HepG2 (cell line): ENCODE measurements at regions not wholly inside any gene's neighbourhood (a gene's known extent, or its start where the extent isn't known, plus 50 kb on each side); places are given as distances from the start of the nearest gene placed in this dataset.

Source experiments
- ATAC-seq: fragments of 200-7000 bp; cut with Tn5 transposase; 3 replicates; pipeline ENCODE4 v1.9.1; 2020; ENCODE audit warnings: mild to moderate bottlenecking, moderate library complexity
- BruUV-seq: library from RNA; stranded (reverse); fragments of 400-500 nt; replicated peaks from 2 replicates; lab custom pipeline; 2021; lab: Mats Ljungman, UMichigan
- CTCF ChIA-PET: fragments of 300-600 bp; formaldehyde crosslinking; extraction: SDS; loops from one replicate; lab custom pipeline; 2021; ENCODE audit warnings: low total read pairs, inconsistent platforms, low intra/inter-chr PET ratio; lab: Yijun Ruan, JAX
- POLR2A ChIA-PET: fragments of 350-600 bp; sonication (Branson Sonifier 250); formaldehyde crosslinking; loops from one replicate; lab custom pipeline; 2020; ENCODE audit warnings: antibody characterized with exemption, inconsistent platforms; lab: Yijun Ruan, JAX
- DNase-seq: peaks from one replicate; pipeline ENCODE4 v3.0.0-alpha.2; 2015; ENCODE audit warnings: low spot score
- FAIRE-seq: peaks from 3 replicates; lab custom pipeline; 2011; peaks lifted over from hg19 to GRCh38; lab: Jason Lieb, UNC
- H2AFZ ChIP-seq: one replicate; pipeline ENCODE4 v1.6.1; 2011; ENCODE audit warnings: low read length, inconsistent platforms
- H3K27ac ChIP-seq: fragments of 300-600 bp; 3 replicates; pipeline ENCODE4 v1.8.0; 2011; ENCODE audit warnings: mixed run types, mild to moderate bottlenecking, mixed read lengths, low read length, inconsistent platforms; ENCODE audit not compliant: insufficient read depth; ENCODE audit errors: extremely low read length
- H3K27me3 ChIP-seq, 2 experiments: fragments of 200-600 bp in 1 of 2; 2 replicates in 1 of 2; 3 replicates in 1 of 2; pipeline versions ENCODE4 v1.6.0 to v1.8.0; 2011; ENCODE audit warnings: low read length in 2 of 2, mild to moderate bottlenecking in 2 of 2, moderate library complexity in 2 of 2, inconsistent platforms in 1 of 2; ENCODE audit not compliant: insufficient read depth in 2 of 2, control insufficient read depth in 1 of 2
- H3K36me3 ChIP-seq, 2 experiments: fragments of 200-600 bp in 1 of 2; replicated peaks in 1 of 2; 2 replicates in 1 of 2; 3 replicates in 1 of 2; pipeline versions ENCODE4 v1.5.1 to v1.8.0; 2011; ENCODE audit warnings: low read length in 2 of 2, inconsistent platforms in 1 of 2; ENCODE audit not compliant: insufficient read depth in 2 of 2, control insufficient read depth in 1 of 2
- H3K4me1 ChIP-seq: 2 replicates; pipeline ENCODE4 v1.5.1; 2012; ENCODE audit warnings: low read length, inconsistent platforms; ENCODE audit not compliant: insufficient read depth
- H3K4me2 ChIP-seq: 2 replicates; pipeline ENCODE4 v1.6.0; 2011; ENCODE audit warnings: low read depth, low read length, inconsistent platforms
- H3K4me3 ChIP-seq, 3 experiments: fragments of 200-600 bp in 1 of 3; sonication (generic), shearing (Covaris generic) in 1 of 3; replicated peaks in 1 of 3; 2 replicates each; pipeline ENCODE4 v1.5.1; 2011 to 2016; ENCODE audit warnings: low read length in 3 of 3, inconsistent platforms in 2 of 3, low read depth in 2 of 3, mild to moderate bottlenecking in 2 of 3, control low read depth in 1 of 3, mixed read lengths in 1 of 3; ENCODE audit not compliant: insufficient read depth in 1 of 3
- H3K79me2 ChIP-seq: one replicate; pipeline ENCODE4 v1.6.1; 2011; ENCODE audit warnings: low read length, inconsistent platforms; ENCODE audit not compliant: insufficient read depth
- H3K9ac ChIP-seq: 2 replicates; pipeline ENCODE4 v1.6.0; 2011; ENCODE audit warnings: mild to moderate bottlenecking, low read depth, low read length, inconsistent platforms; ENCODE audit not compliant: insufficient read depth
- H3K9me3 ChIP-seq: 2 replicates; pipeline ENCODE4 v1.5.1; 2012; ENCODE audit warnings: mild to moderate bottlenecking, low read length
- H4K20me1 ChIP-seq: 2 replicates; pipeline ENCODE4 v1.6.0; 2011; ENCODE audit warnings: inconsistent platforms, mild to moderate bottlenecking, low read length, moderate library complexity; ENCODE audit not compliant: insufficient read depth
- CREB1 ChIP-seq, 2 experiments: fragments of 450-650 bp in 1 of 2; IDR thresholded peaks; 2 replicates each; pipeline ENCODE4 v1.6.1; 2016 to 2017; ENCODE audit warnings: control low read depth in 1 of 2, mild to moderate bottlenecking in 1 of 2, missing compliant biosample characterization in 1 of 2, missing genetic modification characterization in 1 of 2
- MAFF ChIP-seq: IDR thresholded peaks from 2 replicates; pipeline ENCODE4 v1.6.1; 2011; ENCODE audit warnings: low read depth, low read length, improper control_type of control experiment
- MAFG ChIP-seq: sonication (generic); formaldehyde crosslinking; IDR thresholded peaks from 2 replicates; pipeline ENCODE4 v1.5.1; 2020; ENCODE audit warnings: mild to moderate bottlenecking, missing genetic modification reagents
- MAFK ChIP-seq, 2 experiments: IDR thresholded peaks in 1 of 2; conservative IDR thresholded peaks in 1 of 2; 2 replicates each; pipeline ENCODE4 v1.6.1; 2011; ENCODE audit warnings: improper control_type of control experiment in 2 of 2, low read length in 2 of 2
- MYPOP ChIP-seq: sonication (generic); formaldehyde crosslinking; IDR thresholded peaks from 2 replicates; pipeline ENCODE4 v1.8.1; 2023; ENCODE audit warnings: mild to moderate bottlenecking, moderate library complexity, missing genetic modification reagents
- PHF20 ChIP-seq: sonication (generic); formaldehyde crosslinking; IDR thresholded peaks from 2 replicates; pipeline ENCODE4 v1.5.0; 2020; ENCODE audit warnings: mild to moderate bottlenecking, missing genetic modification reagents
- RNF219 ChIP-seq: sonication (generic); formaldehyde crosslinking; IDR thresholded peaks from 2 replicates; pipeline ENCODE4 v1.5.0; 2020; ENCODE audit warnings: mild to moderate bottlenecking, missing genetic modification reagents
- SPEN ChIP-seq: sonication (generic); formaldehyde crosslinking; IDR thresholded peaks from 2 replicates; pipeline ENCODE4 v1.5.1; 2020; ENCODE audit warnings: low read depth, mild to moderate bottlenecking, missing genetic modification reagents
- STAG1 ChIP-seq: sonication (generic); formaldehyde crosslinking; IDR thresholded peaks from 2 replicates; pipeline ENCODE4 v1.4.0; 2020; ENCODE audit warnings: missing genetic modification reagents
- TEAD3 ChIP-seq: optimal IDR thresholded peaks from 2 replicates; pipeline ENCODE3; 2016; ENCODE audit warnings: borderline replicate concordance
- XRCC5 ChIP-seq: fragments of 200-400 bp; formaldehyde crosslinking; optimal IDR thresholded peaks from 2 replicates; pipeline ENCODE3; 2017; ENCODE audit warnings: mild to moderate bottlenecking, low read length
- ZMAT3 ChIP-seq: sonication (generic); formaldehyde crosslinking; conservative IDR thresholded peaks from 2 replicates; pipeline ENCODE4 v1.7.0; 2021; ENCODE audit warnings: missing genetic modification reagents
- ZNF17 ChIP-seq: sonication (generic); formaldehyde crosslinking; IDR thresholded peaks from 2 replicates; pipeline ENCODE4 v1.5.0; 2020; ENCODE audit warnings: mild to moderate bottlenecking, missing genetic modification reagents
- ZNF431 ChIP-seq: sonication (generic); formaldehyde crosslinking; IDR thresholded peaks from 2 replicates; pipeline ENCODE4 v1.9.0; 2022; ENCODE audit warnings: missing genetic modification reagents, low read depth, mild to moderate bottlenecking, borderline replicate concordance
- ZNF7 ChIP-seq: IDR thresholded peaks from 2 replicates; pipeline ENCODE4 v1.6.1; 2016; ENCODE audit warnings: missing biosample characterization, missing genetic modification reagents
- WGBS: methylation state at CpG from one replicate; pipeline ENCODE4 v1.1.6; 2017; ENCODE audit warnings: low lambda C conversion rate; 5-methylcytosine and 5-hydroxymethylcytosine counted together
- in situ Hi-C: cut with HindIII; loops from 2 replicates; pipeline ENCODE4 v1.10.0; 2017; ENCODE audit warnings: low pct_unique_long_range_greater_than_20kb; ENCODE audit not compliant: extremely low pct_ligation_motif_present
- intact Hi-C: fragments of 100-400 bp; cut with micrococcal nuclease; formaldehyde crosslinking; loops from one replicate; pipeline ENCODE4 v1.10.0; 2022; ENCODE audit not compliant: unreplicated experiment

- CTCF ChIA-PET: no interaction called here
Measured at GRCh38 chr4:81914623-81915022, 442.9 kb upstream of the RASGEF1B start.

GRCh38 chr4:81913427-81913879 lies 441.7 kb upstream of the RASGEF1B start:
- WGBS: 8% methylated on average over 11 of the region's 12 CpGs
- ATAC-seq (peak; percentile 82), DNase-seq (peak; percentile 48), FAIRE-seq (peak; percentile 42)
- H3K9me3 ChIP-seq: no peaks in the 10 kb centered on the region
- no peak overlapping the region for H2AFZ ChIP-seq
- no peaks in the 10 kb centered on the region for H3K79me2 ChIP-seq
- in situ Hi-C loops (no loop called here), intact Hi-C loops (loop anchor here (10.0 kb wide), 1 partner anchor 291 kb away; no protein-coding TSS in a partner anchor)
- no peaks in the 10 kb centered on the region for H3K36me3 ChIP-seq
- H3K4me2 ChIP-seq: no peak overlapping the region
- CTCF ChIA-PET: interaction anchor here (1.2 kb wide), 1 partner anchor 446 kb away, joined by 3 read pairs; no protein-coding TSS in a partner anchor
- H3K27ac ChIP-seq: no peak overlapping the region
- no peaks in the 10 kb centered on the region for H3K27me3 ChIP-seq
- no TSS peak for BruUV-seq
- no peak overlapping the region for H3K9ac ChIP-seq
- no peaks in the 10 kb centered on the region for H3K4me1 ChIP-seq
- POLR2A ChIA-PET: no interaction called here
- no peak overlapping the region for H3K4me3 ChIP-seq
- H4K20me1 ChIP-seq: no peaks in the 10 kb centered on the region
- TF ChIP-seq ZNF17 (CRISPR knock-in tag) (no peak), ZNF7 (peak; percentile 37; the same call in 1 of the 2 replicates), STAG1 (peak; percentile 53), SPEN (CRISPR knock-in tag) (no peak), MAFF (peak; percentile 98), CREB1 (IDR thresholded peaks at IDR 0.05) (no peak), CREB1 (CRISPR knock-in tag; IDR thresholded peaks at IDR 0.05) (no peak), ZNF431 (no peak), MAFK (conservative IDR thresholded peaks at IDR 0.05 in 1 of 2, IDR thresholded peaks at IDR 0.05 in 1 of 2; ENCODE audit: low read length in 2 of 2) (peak; percentile 98 to 99), XRCC5 (peak; percentile 60), TEAD3 (CRISPR knock-in tag) (peak; percentile 72), MAFG (CRISPR knock-in tag) (peak; percentile 88), RNF219 (CRISPR knock-in tag) (no peak)

More at GRCh38 chr4:81914623-81915022, 442.9 kb upstream of the RASGEF1B start:
- ATAC-seq: no peak
- H3K4me2 ChIP-seq: no peak overlapping the region
- H3K79me2 ChIP-seq: no peaks in the 10 kb centered on the region
- H3K9ac ChIP-seq: no peak overlapping the region
- no peaks in the 10 kb centered on the region for H3K4me1 ChIP-seq
- no peaks in the 10 kb centered on the region for H3K36me3 ChIP-seq
- in situ Hi-C loops (no loop called here), intact Hi-C loops (loop anchor here (5.0 to 10.0 kb wide), 2 partner anchors 128 to 290 kb away; no protein-coding TSS in a partner anchor)
- no TSS peak for BruUV-seq
- FAIRE-seq: no peak
- no peaks in the 10 kb centered on the region for H3K27me3 ChIP-seq
- POLR2A ChIA-PET: no interaction called here
- DNase-seq: no peak
- no peaks in the 10 kb centered on the region for H3K9me3 ChIP-seq
- H4K20me1 ChIP-seq: no peaks in the 10 kb centered on the region
- H3K4me3 ChIP-seq: no peak overlapping the region
- no peak overlapping the region for H2AFZ ChIP-seq
- TF ChIP-seq ZMAT3 (CRISPR knock-in tag): no peak
- TF ChIP-seq PHF20 (CRISPR knock-in tag): no peak
- no peak for TF ChIP-seq MYPOP (CRISPR knock-in tag)
- H3K27ac ChIP-seq: no peak overlapping the region
